ENCODE measurements at regions not wholly inside any gene's neighbourhood (a gene's known extent, or its start where the extent isn't known, plus 50 kb on each side); places are given as distances from the start of the nearest gene placed in this dataset.

GRCh38 chr2:607709-608108, 69.5 kb downstream of the TMEM18 start:
- Histone ChIP-seq H3K36me3 (ENCODE audit: control insufficient read depth in 2 of 2, extremely low read depth in 1 of 2, insufficient read depth in 2 of 2, low read length in 2 of 2) (no peaks in the 10 kb centered on the region), H3K27ac (ENCODE audit: insufficient read depth, low read depth, low read length) (no peak overlapping the region), H3K4me2 (ENCODE audit: insufficient read depth, low read length) (no peak overlapping the region), H2AFZ (ENCODE audit: low read depth, low read length) (no peak overlapping the region), H3K9me3 (replicated peaks; ENCODE audit: control insufficient read depth, insufficient read depth, low read length) (no peaks in the 10 kb centered on the region), H3K9me1 (replicated peaks; ENCODE audit: control insufficient read depth, extremely low read depth, insufficient read depth, low read length) (no peaks in the 10 kb centered on the region), H4K20me1 (replicated peaks; ENCODE audit: control insufficient read depth, extremely low read depth, insufficient read depth, low read length) (no peaks in the 10 kb centered on the region), H3K79me2 (ENCODE audit: control insufficient read depth, insufficient read depth, low read length) (no peaks in the 10 kb centered on the region), H3K27me3 (ENCODE audit: control insufficient read depth in 2 of 2, insufficient read depth in 2 of 2, low read length in 2 of 2) (no peaks in the 10 kb centered on the region), H3K4me1 (ENCODE audit: control insufficient read depth, extremely low read depth, insufficient read depth, low read length) (no peaks in the 10 kb centered on the region), H3K9ac (replicated peaks; ENCODE audit: extremely low read depth, insufficient read depth, low read length) (no peak overlapping the region), H3K4me3 (replicated peaks in 1 of 3; ENCODE audit: insufficient read depth in 1 of 3, low read depth in 1 of 3, low read length in 3 of 3) (no peak overlapping the region)
- dilution Hi-C loops (cut with MboI; ENCODE audit: extremely low pct_ligation_motif_present, low sequenced_read_pairs) (no loop called here), intact Hi-C loops (cut with micrococcal nuclease) (no loop called here)
- no TSS peak for BruUV-seq (replicated peaks)
- ChIA-PET POLR2A (no interaction called here), CTCF (no interaction called here)
- TF ChIP-seq JUN (IDR thresholded peaks at IDR 0.05; ENCODE audit: borderline replicate concordance, insufficient read depth, insufficient read length, low read depth) (no peak), CTCF (IDR thresholded peaks at IDR 0.05; ENCODE audit: extremely low read depth in 1 of 2, insufficient read depth in 1 of 2, low read depth in 1 of 2, low read length in 2 of 2) (no peak), MAX (IDR thresholded peaks at IDR 0.05; ENCODE audit: insufficient read depth, insufficient read length) (no peak), POLR2AphosphoS5 (IDR thresholded peaks at IDR 0.05; ENCODE audit: insufficient read depth, low read depth, low read length) (no peak), POLR2A (IDR thresholded peaks at IDR 0.05; ENCODE audit: low read depth, low read length) (no peak)
- FAIRE-seq (no peak), DNase-seq (ENCODE audit: low read depth, low spot score) (no peak)

GRCh38 chr2:607172-607571, 70.0 kb downstream of the TMEM18 start:
- no peaks in the 10 kb centered on the region for H3K36me3 ChIP-seq (ENCODE audit: control insufficient read depth in 2 of 2, extremely low read depth in 1 of 2, insufficient read depth in 2 of 2, low read length in 2 of 2)
- no peak overlapping the region for H3K4me2 ChIP-seq (ENCODE audit: insufficient read depth, low read length)
- intact Hi-C loops (cut with micrococcal nuclease) = no loop called here
- H3K4me1 ChIP-seq (ENCODE audit: control insufficient read depth, extremely low read depth, insufficient read depth, low read length) = no peaks in the 10 kb centered on the region
- H3K79me2 ChIP-seq (ENCODE audit: control insufficient read depth, insufficient read depth, low read length) = no peaks in the 10 kb centered on the region
- TF ChIP-seq FOS (IDR thresholded peaks at IDR 0.05; ENCODE audit: borderline replicate concordance, insufficient read depth, low read length) (no peak), EZH2 (IDR thresholded peaks at IDR 0.05; ENCODE audit: borderline replicate concordance, low read depth, low read length, severe bottlenecking) (no peak), JUN (IDR thresholded peaks at IDR 0.05; ENCODE audit: borderline replicate concordance, insufficient read depth, insufficient read length, low read depth) (no peak), POLR2A (IDR thresholded peaks at IDR 0.05; ENCODE audit: low read depth, low read length) (no peak), POLR2AphosphoS5 (IDR thresholded peaks at IDR 0.05; ENCODE audit: insufficient read depth, low read depth, low read length) (no peak), GATA2 (IDR thresholded peaks at IDR 0.05; ENCODE audit: insufficient read depth, insufficient read length, low read depth, low read length) (no peak), MAX (IDR thresholded peaks at IDR 0.05; ENCODE audit: insufficient read depth, insufficient read length) (no peak), CTCF (IDR thresholded peaks at IDR 0.05; ENCODE audit: extremely low read depth in 1 of 2, insufficient read depth in 1 of 2, low read depth in 1 of 2, low read length in 2 of 2) (no peak), MYC (IDR thresholded peaks at IDR 0.05; ENCODE audit: low read depth, low read length) (no peak)
- H4K20me1 ChIP-seq (replicated peaks; ENCODE audit: control insufficient read depth, extremely low read depth, insufficient read depth, low read length) = no peaks in the 10 kb centered on the region
- DNase-seq (ENCODE audit: low read depth, low spot score) = no peak
- H3K27ac ChIP-seq (ENCODE audit: insufficient read depth, low read depth, low read length) = no peak overlapping the region
- H3K9me3 ChIP-seq (replicated peaks; ENCODE audit: control insufficient read depth, insufficient read depth, low read length) = no peaks in the 10 kb centered on the region
- POLR2A ChIA-PET = no interaction called here
- no peak overlapping the region for H2AFZ ChIP-seq (ENCODE audit: low read depth, low read length)
- dilution Hi-C loops (cut with MboI; ENCODE audit: extremely low pct_ligation_motif_present, low sequenced_read_pairs) = no loop called here
- H3K4me3 ChIP-seq (replicated peaks in 1 of 3; ENCODE audit: insufficient read depth in 1 of 3, low read depth in 1 of 3, low read length in 3 of 3) = no peak overlapping the region
- CTCF ChIA-PET = no interaction called here
- H3K27me3 ChIP-seq (ENCODE audit: control insufficient read depth in 2 of 2, insufficient read depth in 2 of 2, low read length in 2 of 2) = no peaks in the 10 kb centered on the region
- H3K9me1 ChIP-seq (replicated peaks; ENCODE audit: control insufficient read depth, extremely low read depth, insufficient read depth, low read length) = no peaks in the 10 kb centered on the region
- H3K9ac ChIP-seq (replicated peaks; ENCODE audit: extremely low read depth, insufficient read depth, low read length) = no peak overlapping the region
- no peak for FAIRE-seq
- no TSS peak for BruUV-seq (replicated peaks)

Data from endothelial cell of umbilical vein (primary cell).